ENCODE measurements at regions not wholly inside any gene's neighbourhood (a gene's known extent, or its start where the extent isn't known, plus 50 kb on each side); places are given as distances from the start of the nearest gene placed in this dataset.
"Not testable (repeated sequence)": the region's sequence is repeated elsewhere in the genome, so short reads cannot be mapped to it uniquely, and the experiment has no call there.

- no peak for DNase-seq (ENCODE audit: insufficient read length, low spot score)
- TF ChIP-seq POLR2A (IDR thresholded peaks at IDR 0.05; ENCODE audit: low read depth, low read length), result no peak
- no peak for FAIRE-seq
These were observed 158.9 kb upstream of the EEA1 start for GRCh38 chr12:93087840-93088610.

GRCh38 chr12:93089805-93090569, 160.9 kb upstream of the EEA1 start:
- TF ChIP-seq POLR2A (IDR thresholded peaks at IDR 0.05; ENCODE audit: low read depth, low read length), result no peak
- DNase-seq (ENCODE audit: insufficient read length, low spot score) (peak; percentile 36), FAIRE-seq (peak; percentile 88)

DNA sequence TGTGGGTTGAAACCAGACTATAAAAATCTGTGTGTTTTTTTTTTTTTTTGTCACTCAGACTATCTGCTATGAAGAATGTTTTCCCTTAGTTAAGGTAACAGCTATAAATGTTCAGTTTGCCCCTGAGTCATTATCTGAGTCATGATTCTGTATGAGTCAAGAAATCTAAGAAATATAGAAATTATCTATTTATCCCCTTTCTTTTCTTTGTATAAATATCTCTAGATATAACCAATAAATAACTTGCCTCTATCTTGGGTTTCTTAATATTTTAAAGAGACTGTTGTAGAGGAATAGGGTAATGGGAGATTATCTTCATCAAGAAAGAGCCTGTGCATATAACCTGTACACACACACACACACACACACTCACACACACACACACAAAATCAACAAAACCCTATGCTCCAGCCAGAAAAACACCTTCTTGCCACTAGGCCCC, 161.7 kb upstream of the EEA1 start:
- no peak for TF ChIP-seq POLR2A (IDR thresholded peaks at IDR 0.05; ENCODE audit: low read depth, low read length)
- no peak for FAIRE-seq

DNA sequence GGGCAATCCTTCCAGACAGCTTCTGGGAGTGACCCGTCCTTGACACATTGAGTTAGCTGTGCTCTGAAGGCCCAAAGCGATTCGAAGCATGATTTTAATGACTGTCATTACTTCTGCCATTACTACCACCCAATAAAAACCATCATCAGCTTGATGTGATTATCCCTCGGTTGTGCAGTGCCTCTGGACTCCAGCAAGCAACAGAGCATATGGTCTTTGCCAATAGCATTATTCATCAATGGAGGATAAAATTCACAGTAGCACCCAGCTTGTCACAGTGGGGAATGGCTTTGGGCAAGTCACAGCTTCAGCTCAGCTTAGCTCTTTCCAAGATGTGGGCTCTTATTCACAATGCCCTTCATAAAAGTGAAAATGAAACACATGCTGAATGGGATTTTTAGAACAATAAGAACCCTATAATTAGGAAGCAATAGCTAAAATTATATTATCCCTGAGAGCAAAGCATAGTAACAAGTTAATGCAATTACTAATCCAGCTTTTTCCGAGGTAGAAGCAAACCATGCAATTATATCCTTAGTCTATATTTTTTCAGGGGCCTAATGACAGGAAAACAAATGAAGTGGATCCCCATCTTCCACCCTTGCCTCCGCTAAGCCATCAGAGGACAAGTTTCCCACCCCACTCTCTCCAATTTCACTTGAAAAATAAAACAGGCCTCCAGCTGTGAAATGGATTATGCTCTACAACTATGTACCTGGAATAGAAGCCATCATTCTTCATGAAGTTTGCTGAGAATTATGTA, 163.0 kb upstream of the EEA1 start:
- FAIRE-seq (no peak), DNase-seq (ENCODE audit: insufficient read length, low spot score) (no peak)
- no peak for TF ChIP-seq POLR2A (IDR thresholded peaks at IDR 0.05; ENCODE audit: low read depth, low read length)

More for the DNA sequence above, 161.7 kb upstream of the EEA1 start:
- DNase-seq (ENCODE audit: insufficient read length, low spot score), result no peak

DNA sequence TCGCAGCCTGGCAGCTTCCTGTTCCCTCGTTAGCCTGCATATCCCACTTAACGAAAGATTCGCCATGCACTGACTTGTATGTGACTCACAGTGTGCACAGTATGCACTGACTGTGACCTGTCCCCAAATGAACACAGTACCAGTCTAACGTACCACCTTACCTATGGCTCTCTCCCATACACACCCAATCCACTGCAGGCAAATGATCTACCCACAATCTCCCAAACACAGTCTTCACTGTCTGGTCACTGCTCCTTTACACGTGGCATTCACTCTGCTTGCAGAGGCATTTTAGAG, 163.5 kb upstream of the EEA1 start:
- FAIRE-seq (no peak), DNase-seq (ENCODE audit: insufficient read length, low spot score) (no peak)
- TF ChIP-seq POLR2A (IDR thresholded peaks at IDR 0.05; ENCODE audit: low read depth, low read length), result no peak

DNA sequence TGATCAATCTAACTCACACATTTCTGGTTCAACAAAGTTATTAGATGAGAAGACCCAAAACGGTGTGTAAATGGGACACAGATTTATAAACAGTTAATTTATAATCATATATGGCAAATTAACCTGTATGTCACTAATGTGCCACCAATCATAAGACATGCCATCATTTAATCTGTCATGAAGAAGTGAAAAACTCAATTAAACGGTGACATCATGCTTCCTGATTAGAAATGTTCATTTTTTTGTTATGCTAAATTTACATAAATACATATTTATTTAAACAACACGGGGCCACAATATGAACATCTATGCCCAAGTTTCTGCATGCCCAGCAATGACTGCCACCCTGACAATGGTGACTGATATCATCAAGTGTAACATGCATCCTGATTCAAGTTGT, 164.1 kb upstream of the EEA1 start:
- no peak for DNase-seq (ENCODE audit: insufficient read length, low spot score)
- TF ChIP-seq POLR2A (IDR thresholded peaks at IDR 0.05; ENCODE audit: low read depth, low read length), result no peak
- no peak for FAIRE-seq

DNA sequence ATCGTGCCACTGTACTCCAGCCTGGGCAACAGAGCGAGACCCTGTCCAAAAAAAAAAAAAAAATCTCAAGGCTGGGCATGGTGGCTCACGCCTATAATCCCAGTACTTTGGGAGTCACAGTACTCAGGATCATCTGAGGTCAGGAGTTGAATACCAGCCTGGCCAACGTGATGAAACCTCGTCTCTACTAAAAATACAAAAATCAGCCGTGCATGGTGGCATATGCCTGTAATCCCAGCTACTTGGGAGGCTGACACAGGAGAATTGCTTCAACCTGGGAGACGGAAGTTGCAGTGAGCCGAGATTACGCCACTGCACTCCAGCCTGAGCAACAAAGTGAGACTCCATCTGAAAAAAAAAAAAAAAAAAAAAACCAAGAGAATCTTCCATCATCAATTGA, 165.1 kb upstream of the EEA1 start:
- not testable (repeated sequence) for FAIRE-seq; DNase-seq (ENCODE audit: insufficient read length, low spot score)

DNA sequence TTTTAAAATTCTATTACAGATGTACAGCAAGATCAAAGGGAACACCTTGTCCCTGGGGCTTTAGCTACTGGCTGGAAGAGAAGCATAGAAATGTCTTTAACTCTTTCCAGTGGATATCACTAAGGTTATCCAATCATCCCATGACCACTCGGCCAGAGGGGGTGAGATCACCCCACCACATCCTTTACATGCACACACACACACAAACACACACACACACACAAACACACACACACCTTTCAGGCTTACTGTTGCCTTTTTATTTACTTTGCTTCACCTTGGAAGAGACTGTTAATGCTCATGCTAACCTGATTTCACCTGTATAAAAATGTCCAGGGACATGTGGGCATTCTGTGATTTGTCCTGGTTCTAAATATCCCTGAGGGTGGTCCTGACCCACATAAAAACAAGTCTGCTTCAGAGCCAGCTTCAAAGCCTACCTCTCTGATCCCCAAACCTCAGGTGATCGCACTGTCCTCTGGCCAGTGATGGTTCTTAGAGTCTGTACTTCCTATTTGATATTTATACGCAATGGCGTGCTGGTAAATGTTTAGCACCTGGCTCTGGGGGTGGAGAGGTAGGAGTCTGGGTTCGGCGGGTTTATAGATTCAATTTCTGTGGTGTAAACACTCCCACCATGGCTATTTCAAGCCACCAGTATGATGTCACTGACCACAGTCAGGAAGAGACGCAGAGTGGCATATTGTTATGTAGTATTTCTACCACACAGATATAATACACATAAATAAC, 166.1 kb upstream of the EEA1 start:
- no peak for TF ChIP-seq POLR2A (IDR thresholded peaks at IDR 0.05; ENCODE audit: low read depth, low read length)
- FAIRE-seq, result no peak
- DNase-seq (ENCODE audit: insufficient read length, low spot score), result no peak

DNA sequence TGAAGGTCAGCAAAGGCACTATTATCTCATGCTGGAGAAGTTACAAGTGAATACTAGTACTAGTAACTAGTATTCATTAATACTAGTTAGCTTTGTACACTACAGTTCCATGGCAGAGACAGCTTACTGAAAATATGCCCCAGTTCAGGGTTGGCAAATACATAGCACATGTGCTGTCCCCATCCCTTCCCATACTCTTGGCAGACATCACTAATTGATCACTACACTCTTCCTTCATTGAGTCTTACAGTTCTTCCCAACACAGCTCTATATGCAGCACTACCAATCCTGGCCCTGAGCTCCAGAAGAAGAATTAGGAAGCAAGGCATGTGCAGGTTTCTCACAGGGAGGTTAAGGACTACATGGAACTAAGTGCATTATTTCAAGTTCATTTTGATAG, 168.3 kb upstream of the EEA1 start:
- no peak for TF ChIP-seq POLR2A (IDR thresholded peaks at IDR 0.05; ENCODE audit: low read depth, low read length)
- DNase-seq (ENCODE audit: insufficient read length, low spot score) (no peak), FAIRE-seq (no peak)

DNA sequence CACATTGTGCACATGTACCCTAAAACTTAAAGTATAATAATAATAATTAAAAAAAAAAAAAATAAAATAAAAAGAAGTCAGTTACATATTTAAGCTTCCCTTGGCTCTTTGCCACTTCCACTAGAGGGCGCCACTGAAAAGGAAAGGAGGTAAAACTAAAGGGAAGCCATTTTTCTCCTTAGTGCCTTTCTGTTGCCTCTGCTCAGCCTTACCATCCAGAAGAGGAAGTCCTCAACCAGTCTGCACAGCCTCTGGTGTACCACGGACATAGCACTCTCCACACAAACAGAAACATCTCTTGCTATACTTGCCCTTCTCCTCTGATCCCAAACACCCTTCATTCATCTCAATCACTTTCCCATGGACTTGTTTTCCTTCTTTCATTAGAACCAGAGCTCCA, 169.0 kb upstream of the EEA1 start:
- FAIRE-seq (no peak), DNase-seq (ENCODE audit: insufficient read length, low spot score) (no peak)
- TF ChIP-seq POLR2A (IDR thresholded peaks at IDR 0.05; ENCODE audit: low read depth, low read length), result no peak

- FAIRE-seq (no peak), DNase-seq (ENCODE audit: insufficient read length, low spot score) (no peak)
- no peak for TF ChIP-seq POLR2A (IDR thresholded peaks at IDR 0.05; ENCODE audit: low read depth, low read length)
These were observed 170.7 kb upstream of the EEA1 start for GRCh38 chr12:93099792-93100191.

DNA sequence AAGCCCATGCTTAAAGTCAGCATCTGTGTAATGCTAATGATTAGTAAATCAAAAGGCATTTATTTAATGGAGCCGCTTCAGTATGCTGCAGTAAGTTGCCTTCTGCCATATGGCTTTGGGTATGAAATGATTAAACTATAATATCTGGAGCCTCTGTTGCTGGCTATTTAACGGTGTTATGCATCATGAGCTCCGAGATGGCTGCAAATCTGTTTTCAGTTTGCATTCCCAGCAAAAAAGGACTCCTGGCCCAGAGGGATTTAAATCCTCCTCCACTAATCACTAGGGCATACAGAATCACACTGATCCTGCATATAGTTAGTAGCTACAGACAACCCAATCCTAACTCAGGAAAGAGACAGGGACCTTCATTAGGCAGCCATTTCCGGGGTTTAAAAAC, 171.5 kb upstream of the EEA1 start:
- no peak for FAIRE-seq
- DNase-seq (ENCODE audit: insufficient read length, low spot score), result no peak
- no peak for TF ChIP-seq POLR2A (IDR thresholded peaks at IDR 0.05; ENCODE audit: low read depth, low read length)

GRCh38 chr12:93101367-93101766, 172.3 kb upstream of the EEA1 start:
- TF ChIP-seq POLR2A (IDR thresholded peaks at IDR 0.05; ENCODE audit: low read depth, low read length), result no peak
- no peak for FAIRE-seq
- DNase-seq (ENCODE audit: insufficient read length, low spot score), result no peak

DNA sequence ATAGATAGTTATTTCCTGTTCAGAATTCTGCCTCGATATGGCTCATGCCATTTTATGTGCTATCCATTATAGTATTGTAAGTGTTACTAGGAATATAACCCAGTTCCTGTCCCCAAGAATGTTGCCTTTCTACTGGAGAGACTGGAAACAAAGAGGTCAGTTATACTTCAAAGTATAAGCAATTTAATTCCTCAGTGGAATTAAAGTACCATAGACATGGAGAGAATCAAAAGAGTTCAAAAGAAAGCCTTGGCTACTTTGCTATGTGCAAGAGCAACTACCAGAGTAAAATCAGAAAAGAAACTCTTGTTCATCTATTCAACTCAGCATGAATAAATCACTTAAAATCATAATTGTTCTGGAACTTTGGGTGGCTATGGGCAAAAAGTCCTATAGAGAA, 173.2 kb upstream of the EEA1 start:
- TF ChIP-seq POLR2A (IDR thresholded peaks at IDR 0.05; ENCODE audit: low read depth, low read length), result no peak
- no peak for FAIRE-seq
- no peak for DNase-seq (ENCODE audit: insufficient read length, low spot score)

Measured in H54 (cell line).